ENCODE measurements at regions not wholly inside any gene's neighbourhood (a gene's known extent, or its start where the extent isn't known, plus 50 kb on each side); places are given as distances from the start of the nearest gene placed in this dataset.

- no peak overlapping the region for H3K4me3 ChIP-seq (replicated peaks; ENCODE audit: low read depth, low read length)
- DNase-seq (ENCODE audit: low read depth) = no peak
- TF ChIP-seq, protein P1, sequence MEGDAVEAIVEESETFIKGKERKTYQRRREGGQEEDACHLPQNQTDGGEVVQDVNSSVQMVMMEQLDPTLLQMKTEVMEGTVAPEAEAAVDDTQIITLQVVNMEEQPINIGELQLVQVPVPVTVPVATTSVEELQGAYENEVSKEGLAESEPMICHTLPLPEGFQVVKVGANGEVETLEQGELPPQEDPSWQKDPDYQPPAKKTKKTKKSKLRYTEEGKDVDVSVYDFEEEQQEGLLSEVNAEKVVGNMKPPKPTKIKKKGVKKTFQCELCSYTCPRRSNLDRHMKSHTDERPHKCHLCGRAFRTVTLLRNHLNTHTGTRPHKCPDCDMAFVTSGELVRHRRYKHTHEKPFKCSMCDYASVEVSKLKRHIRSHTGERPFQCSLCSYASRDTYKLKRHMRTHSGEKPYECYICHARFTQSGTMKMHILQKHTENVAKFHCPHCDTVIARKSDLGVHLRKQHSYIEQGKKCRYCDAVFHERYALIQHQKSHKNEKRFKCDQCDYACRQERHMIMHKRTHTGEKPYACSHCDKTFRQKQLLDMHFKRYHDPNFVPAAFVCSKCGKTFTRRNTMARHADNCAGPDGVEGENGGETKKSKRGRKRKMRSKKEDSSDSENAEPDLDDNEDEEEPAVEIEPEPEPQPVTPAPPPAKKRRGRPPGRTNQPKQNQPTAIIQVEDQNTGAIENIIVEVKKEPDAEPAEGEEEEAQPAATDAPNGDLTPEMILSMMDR (IDR thresholded peaks at IDR 0.05; ENCODE audit: low read length, missing control alignments) = no peak
These were observed 98.8 kb upstream of the ARRDC4 start for GRCh38 chr15:97861529-97862260.

- H3K4me3 ChIP-seq (replicated peaks; ENCODE audit: low read depth, low read length) = no peak overlapping the region
- TF ChIP-seq, protein P1 (IDR thresholded peaks at IDR 0.05; ENCODE audit: low read length, missing control alignments) = no peak
- no peak for DNase-seq (ENCODE audit: low read depth)
These were observed 93.5 kb upstream of the ARRDC4 start for GRCh38 chr15:97866959-97867358.

GRCh38 chr15:97867870-97868269, 92.6 kb upstream of the ARRDC4 start:
- H3K4me3 ChIP-seq (replicated peaks; ENCODE audit: low read depth, low read length) = no peak overlapping the region
- TF ChIP-seq, protein P1 (IDR thresholded peaks at IDR 0.05; ENCODE audit: low read length, missing control alignments) = no peak
- DNase-seq (ENCODE audit: low read depth) = no peak

DNA sequence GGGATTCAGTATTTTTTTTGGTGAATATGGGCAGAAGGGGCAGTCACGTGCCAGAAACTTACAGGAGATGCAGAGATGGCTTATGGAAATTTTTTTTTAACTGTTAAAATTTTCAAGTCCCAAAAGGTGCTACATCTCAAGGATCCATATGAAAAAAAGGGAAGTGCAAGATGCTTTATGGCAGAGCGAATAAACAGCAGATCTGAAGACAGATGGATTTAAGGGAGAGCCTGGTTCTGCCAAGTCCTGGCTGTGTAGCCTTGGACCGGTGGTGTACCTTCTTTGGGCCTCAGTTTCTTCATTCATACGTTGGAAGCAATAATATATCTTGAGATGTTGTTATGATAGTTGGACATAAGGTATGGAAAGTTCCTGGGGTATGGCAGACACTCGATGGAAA, 91.5 kb upstream of the ARRDC4 start:
- TF ChIP-seq, protein P1 (IDR thresholded peaks at IDR 0.05; ENCODE audit: low read length, missing control alignments) = no peak
- no peak overlapping the region for H3K4me3 ChIP-seq (replicated peaks; ENCODE audit: low read depth, low read length)
- no peak for DNase-seq (ENCODE audit: low read depth)

- DNase-seq (ENCODE audit: low read depth) = no peak
- no peak overlapping the region for H3K4me3 ChIP-seq (replicated peaks; ENCODE audit: low read depth, low read length)
- TF ChIP-seq, protein P1 (IDR thresholded peaks at IDR 0.05; ENCODE audit: low read length, missing control alignments) = no peak
These were observed 89.7 kb upstream of the ARRDC4 start for GRCh38 chr15:97870771-97871170.

- TF ChIP-seq, protein P1 (IDR thresholded peaks at IDR 0.05; ENCODE audit: low read length, missing control alignments) = no peak
- no peak overlapping the region for H3K4me3 ChIP-seq (replicated peaks; ENCODE audit: low read depth, low read length)
- DNase-seq (ENCODE audit: low read depth) = no peak
These were observed 86.4 kb upstream of the ARRDC4 start for GRCh38 chr15:97874139-97874538.

- DNase-seq (ENCODE audit: low read depth) = no peak
- TF ChIP-seq, protein P1 (IDR thresholded peaks at IDR 0.05; ENCODE audit: low read length, missing control alignments) = no peak
- no peak overlapping the region for H3K4me3 ChIP-seq (replicated peaks; ENCODE audit: low read depth, low read length)
These were observed 85.4 kb upstream of the ARRDC4 start for GRCh38 chr15:97875025-97875512.

Measured in fibroblast of pulmonary artery (primary cell).